Mesenchymal stem cell (in vitro differentiated cells and primary cell): ENCODE measurements at regions not wholly inside any gene's neighbourhood (a gene's known extent, or its start where the extent isn't known, plus 50 kb on each side); places are given as distances from the start of the nearest gene placed in this dataset.

Experiments used
- DNase-seq: peaks from one replicate; pipeline ENCODE4 v3.0.0-alpha.2; 2013
- H2AFZ ChIP-seq: one replicate; pipeline ENCODE4 v1.6.1; 2013; ENCODE audit warnings: low read depth, mild to moderate bottlenecking, control low read depth, inconsistent platforms, low read length, moderate library complexity
- H2AK5ac ChIP-seq: 2 replicates; pipeline ENCODE4 v1.6.1; 2013; ENCODE audit warnings: low read length, moderate library complexity, mild to moderate bottlenecking, inconsistent platforms; ENCODE audit not compliant: severe bottlenecking
- H2BK120ac ChIP-seq: one replicate; pipeline ENCODE4 v1.6.1; 2013; ENCODE audit warnings: low read depth, mild to moderate bottlenecking, inconsistent platforms, low read length, moderate library complexity
- H2BK12ac ChIP-seq, 2 experiments: one replicate each; pipeline ENCODE4 v1.6.1; 2013; ENCODE audit warnings: inconsistent platforms in 2 of 2, low read length in 2 of 2, mild to moderate bottlenecking in 2 of 2, moderate library complexity in 2 of 2, control low read depth in 1 of 2
- H2BK15ac ChIP-seq: one replicate; pipeline ENCODE4 v1.6.1; 2013; ENCODE audit warnings: mild to moderate bottlenecking, low read depth, inconsistent platforms; ENCODE audit not compliant: poor library complexity, severe bottlenecking
- H2BK5ac ChIP-seq: 2 replicates; pipeline ENCODE4 v1.6.1; 2013; ENCODE audit warnings: low read depth, mild to moderate bottlenecking, low read length, control low read depth, inconsistent platforms; ENCODE audit not compliant: poor library complexity, severe bottlenecking
- H3K14ac ChIP-seq, 2 experiments: one replicate each; pipeline ENCODE4 v1.6.1; 2013; ENCODE audit warnings: inconsistent platforms in 2 of 2, low read length in 2 of 2, control low read depth in 1 of 2, mild to moderate bottlenecking in 1 of 2, moderate library complexity in 1 of 2
- H3K18ac ChIP-seq, 2 experiments: one replicate each; pipeline ENCODE4 v1.6.1; 2013; ENCODE audit warnings: inconsistent platforms in 2 of 2, low read length in 2 of 2, control low read depth in 1 of 2, low read depth in 1 of 2, mild to moderate bottlenecking in 1 of 2
- H3K23ac ChIP-seq, 2 experiments: one replicate each; pipeline ENCODE4 v1.6.1; 2013; ENCODE audit warnings: inconsistent platforms in 2 of 2, low read length in 2 of 2, mild to moderate bottlenecking in 2 of 2, moderate library complexity in 2 of 2, control low read depth in 1 of 2
- H3K27ac ChIP-seq: 2 replicates; pipeline ENCODE4 v1.5.1; 2013; ENCODE audit warnings: mild to moderate bottlenecking, moderate library complexity, low read length, control low read depth, inconsistent platforms; ENCODE audit not compliant: poor library complexity, severe bottlenecking
- H3K27me3 ChIP-seq, 2 experiments: 2 replicates each; pipeline versions ENCODE4 v1.6.1 to v1.7.0; 2013; ENCODE audit warnings: low read length in 2 of 2, mild to moderate bottlenecking in 2 of 2, moderate library complexity in 2 of 2, control low read depth in 1 of 2, inconsistent platforms in 1 of 2; ENCODE audit not compliant: control insufficient read depth in 1 of 2, insufficient read depth in 1 of 2
- H3K36me3 ChIP-seq, 2 experiments: 2 replicates each; pipeline versions ENCODE4 v1.6.1 to v1.7.0; 2013; ENCODE audit warnings: low read length in 2 of 2, control low read depth in 1 of 2, inconsistent platforms in 1 of 2, low read depth in 1 of 2, mild to moderate bottlenecking in 1 of 2; ENCODE audit not compliant: insufficient read depth in 2 of 2, control insufficient read depth in 1 of 2
- H3K4ac ChIP-seq, 2 experiments: one replicate each; pipeline ENCODE4 v1.6.1; 2013; ENCODE audit warnings: inconsistent platforms in 2 of 2, low read length in 2 of 2, mild to moderate bottlenecking in 2 of 2, moderate library complexity in 2 of 2, control low read depth in 1 of 2, low read depth in 1 of 2
- H3K4me1 ChIP-seq: 2 replicates; pipeline ENCODE4 v1.6.1; 2013; ENCODE audit warnings: low read depth, low read length, control low read depth; ENCODE audit not compliant: control insufficient read depth, insufficient read depth
- H3K4me2 ChIP-seq: 2 replicates; pipeline ENCODE4 v1.6.1; 2013; ENCODE audit warnings: low read length, mild to moderate bottlenecking, inconsistent platforms; ENCODE audit not compliant: poor library complexity, severe bottlenecking
- H3K4me3 ChIP-seq, 2 experiments: 2 replicates each; pipeline versions ENCODE4 v1.5.1 to v1.7.0; 2013; ENCODE audit warnings: low read length in 2 of 2, mild to moderate bottlenecking in 2 of 2, control low read depth in 1 of 2, low read depth in 1 of 2; ENCODE audit not compliant: insufficient read depth in 1 of 2
- H3K79me1 ChIP-seq: replicated peaks from 2 replicates; pipeline ENCODE4 v1.6.1; 2013; ENCODE audit warnings: mild to moderate bottlenecking, control low read depth, low read length, inconsistent platforms; ENCODE audit not compliant: poor library complexity, severe bottlenecking
- H3K9ac ChIP-seq: 2 replicates; pipeline ENCODE4 v1.7.0; 2013; ENCODE audit warnings: mild to moderate bottlenecking, low read length, moderate library complexity
- H3K9me3 ChIP-seq: 2 replicates; pipeline ENCODE4 v1.7.0; 2013; ENCODE audit warnings: mild to moderate bottlenecking, low read length; ENCODE audit not compliant: control insufficient read depth
- H4K8ac ChIP-seq: one replicate; pipeline ENCODE4 v1.6.1; 2013; ENCODE audit warnings: inconsistent platforms, mild to moderate bottlenecking, low read length, moderate library complexity
- H4K91ac ChIP-seq: one replicate; pipeline ENCODE4 v1.6.1; 2013; ENCODE audit warnings: mild to moderate bottlenecking, low read length, inconsistent platforms
- WGBS: methylation state at CpG from one replicate; pipeline ENCODE4 v1.1.7; 2013; ENCODE audit warnings: mixed read lengths; 5-methylcytosine and 5-hydroxymethylcytosine counted together

- Histone ChIP-seq H3K4me2 (no peak overlapping the region), H3K4ac (no peak overlapping the region), H3K9ac (no peak overlapping the region), H3K27me3 (peaks cover 32 to 45% of the 10 kb centered on the region in 2 experiments), H2AFZ (no peak overlapping the region), H3K36me3 (no peaks in the 10 kb centered on the region), H4K8ac (no peak overlapping the region), H2BK15ac (no peak overlapping the region), H3K18ac (no peak overlapping the region), H3K14ac (no peak overlapping the region), H3K23ac (no peak overlapping the region), H3K9me3 (no peaks in the 10 kb centered on the region), H3K4me1 (no peaks in the 10 kb centered on the region), H2BK12ac (no peak overlapping the region), H3K4me3 (no peak overlapping the region), H3K79me1 (no peaks in the 10 kb centered on the region), H4K91ac (no peak overlapping the region), H2BK5ac (no peak overlapping the region), H2BK120ac (no peak overlapping the region), H2AK5ac (no peak overlapping the region), H3K27ac (no peak overlapping the region)
- DNase-seq, result no peak
- WGBS, result 68% methylated on average over 3 of the region's 3 CpGs
These were observed 57.9 kb upstream of the TOP3B start for GRCh38 chr22:22040472-22040871.

- no peaks in the 10 kb centered on the region for H3K4me1 ChIP-seq
- H3K27ac ChIP-seq, result no peak overlapping the region
- H3K14ac ChIP-seq, result no peak overlapping the region
- no peaks in the 10 kb centered on the region for H3K9me3 ChIP-seq
- no peak overlapping the region for H3K23ac ChIP-seq
- H3K79me1 ChIP-seq, result no peaks in the 10 kb centered on the region
- no peak overlapping the region for H4K91ac ChIP-seq
- no peak overlapping the region for H2AK5ac ChIP-seq
- no peak overlapping the region for H3K4me2 ChIP-seq
- H3K18ac ChIP-seq, result no peak overlapping the region
- H3K36me3 ChIP-seq, result no peaks in the 10 kb centered on the region
- H3K27me3 ChIP-seq, result peaks cover 28 to 45% of the 10 kb centered on the region in 2 experiments
- no peak overlapping the region for H3K9ac ChIP-seq
- WGBS, result 27% methylated on average over 3 of the region's 4 CpGs
- H4K8ac ChIP-seq, result no peak overlapping the region
- no peak overlapping the region for H3K4me3 ChIP-seq
- H2BK12ac ChIP-seq, result no peak overlapping the region
- no peak overlapping the region for H2BK15ac ChIP-seq
- H3K4ac ChIP-seq, result no peak overlapping the region
- H2BK120ac ChIP-seq, result no peak overlapping the region
- no peak for DNase-seq
- H2AFZ ChIP-seq, result no peak overlapping the region
- no peak overlapping the region for H2BK5ac ChIP-seq
These were observed 56.9 kb upstream of the TOP3B start for GRCh38 chr22:22039286-22040074.

- no peak overlapping the region for H2BK15ac ChIP-seq
- no peak overlapping the region for H2BK12ac ChIP-seq
- no peak for DNase-seq
- H3K18ac ChIP-seq, result no peak overlapping the region
- H2BK5ac ChIP-seq, result no peak overlapping the region
- H3K27ac ChIP-seq, result no peak overlapping the region
- H3K79me1 ChIP-seq, result no peaks in the 10 kb centered on the region
- no peak overlapping the region for H4K8ac ChIP-seq
- H3K4ac ChIP-seq, result no peak overlapping the region
- no peaks in the 10 kb centered on the region for H3K9me3 ChIP-seq
- no peak overlapping the region for H2AK5ac ChIP-seq
- no peak overlapping the region for H3K4me2 ChIP-seq
- no peak overlapping the region for H3K4me3 ChIP-seq
- H3K27me3 ChIP-seq, result peaks cover 18 to 52% of the 10 kb centered on the region in 2 experiments
- H2BK120ac ChIP-seq, result no peak overlapping the region
- H3K23ac ChIP-seq, result no peak overlapping the region
- 100% methylated on average over 1 of the region's 1 CpG for whole genome bisulfite sequencing
- no peaks in the 10 kb centered on the region for H3K4me1 ChIP-seq
- H2AFZ ChIP-seq, result no peak overlapping the region
- H3K14ac ChIP-seq, result no peak overlapping the region
- no peaks in the 10 kb centered on the region for H3K36me3 ChIP-seq
- no peak overlapping the region for H4K91ac ChIP-seq
- no peak overlapping the region for H3K9ac ChIP-seq
These were observed 55.7 kb upstream of the TOP3B start for GRCh38 chr22:22038178-22038880.

- Histone ChIP-seq H2BK15ac (no peak overlapping the region), H3K36me3 (no peaks in the 10 kb centered on the region), H3K4me2 (no peak overlapping the region), H3K4ac (no peak overlapping the region), H3K9ac (no peak overlapping the region), H3K27me3 (peaks cover 18 to 52% of the 10 kb centered on the region in 2 experiments), H2AFZ (no peak overlapping the region), H2AK5ac (no peak overlapping the region), H3K14ac (no peak overlapping the region), H4K91ac (no peak overlapping the region), H4K8ac (no peak overlapping the region), H2BK12ac (no peak overlapping the region), H3K4me3 (no peak overlapping the region), H3K4me1 (no peaks in the 10 kb centered on the region), H3K79me1 (no peaks in the 10 kb centered on the region), H3K9me3 (no peaks in the 10 kb centered on the region), H3K18ac (no peak overlapping the region), H2BK120ac (no peak overlapping the region), H3K27ac (no peak overlapping the region), H3K23ac (no peak overlapping the region), H2BK5ac (no peak overlapping the region)
- WGBS, result 71% methylated on average over 1 of the region's 1 CpG
- peak; percentile 59 for DNase-seq
These were observed 55.2 kb upstream of the TOP3B start for GRCh38 chr22:22037740-22038139.
